ENCODE measurements at regions not wholly inside any gene's neighbourhood (a gene's known extent, or its start where the extent isn't known, plus 50 kb on each side); places are given as distances from the start of the nearest gene placed in this dataset.

GRCh38 chr1:58220836-58221472, 325.6 kb downstream of the OMA1 start:
- TF ChIP-seq CTCF (IDR thresholded peaks at IDR 0.05; ENCODE audit: low read depth, low read length): no peak
- TF ChIP-seq EZH2phosphoT487 (IDR thresholded peaks at IDR 0.05; ENCODE audit: low read depth): no peak
